K562 (cell line): ENCODE measurements at regions not wholly inside any gene's neighbourhood (a gene's known extent, or its start where the extent isn't known, plus 50 kb on each side); places are given as distances from the start of the nearest gene placed in this dataset.

Source experiments
- BHLHE40 ChIP-seq: IDR thresholded peaks from 2 replicates; pipeline ENCODE4 v1.6.1; 2011; ENCODE audit warnings: low read length, improper control_type of control experiment
- CBFB ChIP-seq: sonication (generic); formaldehyde crosslinking; IDR thresholded peaks from 2 replicates; pipeline ENCODE4 v1.4.0; 2020; ENCODE audit warnings: mild to moderate bottlenecking, missing genetic modification reagents
- GATA2 ChIP-seq: sonication (generic); formaldehyde crosslinking; IDR thresholded peaks from 2 replicates; pipeline ENCODE4 v1.4.0; 2020; ENCODE audit warnings: mild to moderate bottlenecking, missing genetic modification reagents
- GTF3C2 ChIP-seq: IDR thresholded peaks from 3 replicates; pipeline ENCODE4 v1.6.1; 2011; ENCODE audit warnings: borderline replicate concordance, mild to moderate bottlenecking, moderate library complexity; ENCODE audit not compliant: insufficient read length; ENCODE audit errors: extremely low read depth
- IRF2 ChIP-seq: sonication (generic); formaldehyde crosslinking; IDR thresholded peaks from 2 replicates; pipeline ENCODE4 v1.8.1; 2022; ENCODE audit warnings: mild to moderate bottlenecking, missing genetic modification reagents
- KAT8 ChIP-seq: fragments of 450-650 bp; IDR thresholded peaks from 2 replicates; pipeline ENCODE4 v1.6.1; 2016; ENCODE audit warnings: low read depth, mild to moderate bottlenecking
- MCM2 ChIP-seq: fragments of 450-650 bp; IDR thresholded peaks from 2 replicates; pipeline ENCODE4 v1.6.1; 2017; ENCODE audit warnings: low read depth, mild to moderate bottlenecking
- MCM5 ChIP-seq: fragments of 450-650 bp; IDR thresholded peaks from 2 replicates; pipeline ENCODE4 v1.6.1; 2016; ENCODE audit warnings: low read depth
- MTF1 ChIP-seq: fragments of 250-450 bp; sonication (Bioruptor Pico); IDR thresholded peaks from 2 replicates; pipeline ENCODE4 v1.9.0; 2021; ENCODE audit warnings: moderate library complexity, mild to moderate bottlenecking, inconsistent platforms, borderline replicate concordance
- RAD51 ChIP-seq: fragments of 450-650 bp; IDR thresholded peaks from 2 replicates; pipeline ENCODE4 v1.7.1; 2016; ENCODE audit warnings: low read depth, mild to moderate bottlenecking, borderline replicate concordance
- RNF219 ChIP-seq: fragments of 250-450 bp; sonication (Bioruptor Pico); IDR thresholded peaks from 2 replicates; pipeline ENCODE4 v1.5.0; 2022; ENCODE audit warnings: mild to moderate bottlenecking
- SOX6 ChIP-seq: fragments of 450-650 bp; IDR thresholded peaks from 2 replicates; pipeline ENCODE4 v1.6.1; 2014; ENCODE audit warnings: mild to moderate bottlenecking
- TAF1 ChIP-seq: IDR thresholded peaks from 2 replicates; pipeline ENCODE4 v1.6.1; 2011; ENCODE audit warnings: mild to moderate bottlenecking, low read length, moderate library complexity; ENCODE audit not compliant: insufficient read depth, control insufficient read depth, severe bottlenecking; ENCODE audit errors: extremely low read depth
- TCF7L2 ChIP-seq: fragments of 150-350 bp; IDR thresholded peaks from 2 replicates; pipeline ENCODE4 v1.6.1; 2016; ENCODE audit warnings: low read depth, mild to moderate bottlenecking, low read length, moderate library complexity
- ZBTB7A ChIP-seq: IDR thresholded peaks from 2 replicates; pipeline ENCODE4 v1.6.1; 2011; ENCODE audit warnings: low read depth, mild to moderate bottlenecking, low read length, moderate library complexity, borderline replicate concordance; ENCODE audit not compliant: control insufficient read depth
- ZNF224 ChIP-seq: sonication (generic); formaldehyde crosslinking; IDR thresholded peaks from 2 replicates; pipeline ENCODE4 v1.8.0; 2022; ENCODE audit warnings: mild to moderate bottlenecking, missing genetic modification reagents
- ZNF354B ChIP-seq: fragments of 250-450 bp; sonication (Bioruptor Pico); IDR thresholded peaks from 2 replicates; pipeline ENCODE4 v1.4.0; 2020
- ZNF431 ChIP-seq: sonication (generic); formaldehyde crosslinking; IDR thresholded peaks from 2 replicates; pipeline ENCODE4 v1.8.0; 2022; ENCODE audit warnings: mild to moderate bottlenecking, missing genetic modification reagents

- TF ChIP-seq GATA2 (CRISPR knock-in tag): 0 out of 2 replicates have a peak, but pooled peaks have one; percentile 36
- no peak for TF ChIP-seq TCF7L2
- no peak for TF ChIP-seq ZNF354B (CRISPR knock-in tag)
- no peak for TF ChIP-seq GTF3C2
- TF ChIP-seq TAF1: peak; percentile 20
- TF ChIP-seq MCM5: no peak
- no peak for TF ChIP-seq MCM2
- peak; percentile 65 for TF ChIP-seq SOX6
- no peak for TF ChIP-seq ZNF431 (CRISPR knock-in tag)
- TF ChIP-seq BHLHE40: no peak; the same call in 1 of the 2 replicates
- no peak for TF ChIP-seq RNF219 (CRISPR knock-in tag)
- no peak for TF ChIP-seq MTF1 (CRISPR knock-in tag)
- TF ChIP-seq CBFB (CRISPR knock-in tag): no peak; the same call in 1 of the 2 replicates
- peak; percentile 66; the same call in 1 of the 2 replicates for TF ChIP-seq ZBTB7A
- no peak for TF ChIP-seq ZNF224 (CRISPR knock-in tag)
- TF ChIP-seq IRF2: no peak
- no peak for TF ChIP-seq KAT8
- no peak for TF ChIP-seq RAD51
Measured at GRCh38 chr10:78972160-78972946, 96.4 kb upstream of the ZMIZ1 start (continued).
